Adrenal gland (tissue), 9 donors: ENCODE measurements at regions not wholly inside any gene's neighbourhood (a gene's known extent, or its start where the extent isn't known, plus 50 kb on each side); places are given as distances from the start of the nearest gene placed in this dataset.

Source experiments
- DNase-seq, 7 donors: peaks; one replicate each; pipeline ENCODE4 v3.0.0-alpha.2; 2019 to 2020
- H3K27ac ChIP-seq, 5 donors: fragments of 200-600 bp; sonication (generic) in 4 of 5; 1 replicate in 3 of 5; 2 replicates in 2 of 5; pipeline versions ENCODE4 v1.5.1 to v1.8.0; 2016 to 2020; ENCODE audit warnings: mild to moderate bottlenecking in 1 of 5
- H3K27me3 ChIP-seq: fragments of 200-600 bp; 2 replicates; pipeline ENCODE4 v1.8.0; 2021
- H3K36me3 ChIP-seq, 2 donors: fragments of 200-600 bp; replicated peaks in 1 of 2; 1 replicate in 1 of 2; 2 replicates in 1 of 2; pipeline versions ENCODE4 v1.5.1 to v1.8.0; 2018 to 2022
- H3K4me1 ChIP-seq, 2 donors: fragments of 200-600 bp; replicated peaks in 1 of 2; 1 replicate in 1 of 2; 2 replicates in 1 of 2; pipeline versions ENCODE4 v1.5.1 to v1.8.0; 2018 to 2021
- H3K4me3 ChIP-seq, 4 donors: fragments of 200-600 bp; sonication (generic) in 3 of 4; one replicate each; pipeline ENCODE4 v1.5.1; 2016 to 2018
- H3K9me3 ChIP-seq, 3 donors: fragments of 200-600 bp; sonication (generic) in 1 of 3; replicated peaks in 1 of 3; 1 replicate in 2 of 3; 2 replicates in 1 of 3; pipeline versions ENCODE4 v1.5.1 to v1.8.0; 2016 to 2021
- POLR2A ChIP-seq, 2 donors: fragments of 450-650 bp; IDR thresholded peaks; one replicate each; pipeline ENCODE4 v1.6.1; 2017; ENCODE audit warnings: antibody characterized with exemption in 2 of 2, mild to moderate bottlenecking in 2 of 2, moderate library complexity in 1 of 2
- WGBS, 4 donors: extraction: QIAGEN DNeasy Blood & Tissue Kit in 2 of 4; methylation state at CpG; one replicate each; pipeline versions ENCODE4 v1.1.5 to v1.1.7; 2013 to 2017; 5-methylcytosine and 5-hydroxymethylcytosine counted together
- intact Hi-C, 2 donors: fragments of 100-400 bp; cut with DNase I; formaldehyde crosslinking; loops; one replicate each; pipeline versions ENCODE4 v1.14.1 to v1.15.0; 2022 to 2023
- TF ChIP-seq, protein P1 (sequence below), 6 experiments: fragments of 450-650 bp in 4 of 6; fragments of 200-600 bp in 2 of 6; sonication (generic) in 1 of 6; IDR thresholded peaks; 1 replicate in 5 of 6; 2 replicates in 1 of 6; pipeline versions ENCODE4 v1.5.1 to v1.8.0; 2016 to 2021; ENCODE audit warnings: antibody characterized with exemption in 6 of 6, mild to moderate bottlenecking in 2 of 6, moderate library complexity in 1 of 6
- donor health status: healthy with polysubstance abuse.
- donor health status: Bipolar disorder and iron deficiency.
- donor health status: DM: yes; HTN: yes; CAD: no.
- donor health status: DM: no; HTN: no; CAD: no.
- donor health status: DM: no; HTN: no; CAD: no.

DNA sequence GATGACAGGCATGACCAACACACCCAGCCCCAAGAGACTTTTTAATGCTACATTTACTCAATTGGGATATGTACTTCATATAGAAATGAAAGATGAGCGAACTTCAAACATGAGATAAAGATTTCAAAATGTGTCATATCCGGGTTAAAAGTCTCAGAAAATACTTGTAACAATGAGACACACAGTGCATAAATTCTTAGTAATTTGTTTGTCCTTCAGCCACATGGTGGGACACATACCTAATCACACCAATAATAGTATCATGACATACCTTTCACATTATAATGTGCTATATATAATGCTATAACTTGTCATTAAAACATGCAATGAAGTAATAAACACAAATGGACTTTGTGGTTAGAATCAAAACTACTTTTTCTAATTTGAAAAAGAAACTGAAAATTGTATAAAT is 204.7 kb upstream of the RFX3 start:
- DNase-seq, result no peak
- no peak for TF ChIP-seq POLR2A (IDR thresholded peaks at IDR 0.05)
- TF ChIP-seq, protein P1, sequence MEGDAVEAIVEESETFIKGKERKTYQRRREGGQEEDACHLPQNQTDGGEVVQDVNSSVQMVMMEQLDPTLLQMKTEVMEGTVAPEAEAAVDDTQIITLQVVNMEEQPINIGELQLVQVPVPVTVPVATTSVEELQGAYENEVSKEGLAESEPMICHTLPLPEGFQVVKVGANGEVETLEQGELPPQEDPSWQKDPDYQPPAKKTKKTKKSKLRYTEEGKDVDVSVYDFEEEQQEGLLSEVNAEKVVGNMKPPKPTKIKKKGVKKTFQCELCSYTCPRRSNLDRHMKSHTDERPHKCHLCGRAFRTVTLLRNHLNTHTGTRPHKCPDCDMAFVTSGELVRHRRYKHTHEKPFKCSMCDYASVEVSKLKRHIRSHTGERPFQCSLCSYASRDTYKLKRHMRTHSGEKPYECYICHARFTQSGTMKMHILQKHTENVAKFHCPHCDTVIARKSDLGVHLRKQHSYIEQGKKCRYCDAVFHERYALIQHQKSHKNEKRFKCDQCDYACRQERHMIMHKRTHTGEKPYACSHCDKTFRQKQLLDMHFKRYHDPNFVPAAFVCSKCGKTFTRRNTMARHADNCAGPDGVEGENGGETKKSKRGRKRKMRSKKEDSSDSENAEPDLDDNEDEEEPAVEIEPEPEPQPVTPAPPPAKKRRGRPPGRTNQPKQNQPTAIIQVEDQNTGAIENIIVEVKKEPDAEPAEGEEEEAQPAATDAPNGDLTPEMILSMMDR (IDR thresholded peaks at IDR 0.05), result no peak
- H3K4me1 ChIP-seq, result peaks cover 0 to 11% of the 10 kb centered on the region in 2 donors
- WGBS, 4 donors, result 78 to 91% (median 86%) methylated on average over 2 of the region's 2 CpGs
- intact Hi-C loops, result loop anchor here in 1 of 2 donors (10.0 kb wide), 1 partner anchor 634 kb away; no protein-coding TSS in a partner anchor
- H3K9me3 ChIP-seq, result no peaks in the 10 kb centered on the region
- no peak overlapping the region for H3K27ac ChIP-seq
- no peak overlapping the region for H3K4me3 ChIP-seq
- H3K27me3 ChIP-seq, result no peaks in the 10 kb centered on the region
- no peaks in the 10 kb centered on the region for H3K36me3 ChIP-seq

DNA sequence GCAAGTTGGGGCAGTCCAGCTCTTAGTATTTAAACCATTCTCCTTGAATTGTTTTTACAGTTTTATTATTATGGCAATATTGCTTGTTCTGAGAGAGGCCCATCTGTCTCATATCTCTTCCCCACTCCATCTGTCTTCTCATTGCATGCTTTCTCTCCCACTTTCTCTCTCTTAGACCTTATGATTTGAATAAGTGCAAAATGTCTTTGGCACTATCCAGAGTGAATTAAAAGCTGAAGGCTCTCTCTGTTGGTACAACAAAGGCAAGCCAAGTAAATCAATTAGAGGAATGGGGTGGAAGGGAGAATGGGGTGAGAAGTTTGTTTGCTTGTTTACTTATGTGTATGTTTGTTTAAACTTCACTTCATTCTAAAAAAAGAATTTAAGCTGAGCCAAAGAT is 195.3 kb upstream of the RFX3 start:
- no peaks in the 10 kb centered on the region for H3K36me3 ChIP-seq

DNA sequence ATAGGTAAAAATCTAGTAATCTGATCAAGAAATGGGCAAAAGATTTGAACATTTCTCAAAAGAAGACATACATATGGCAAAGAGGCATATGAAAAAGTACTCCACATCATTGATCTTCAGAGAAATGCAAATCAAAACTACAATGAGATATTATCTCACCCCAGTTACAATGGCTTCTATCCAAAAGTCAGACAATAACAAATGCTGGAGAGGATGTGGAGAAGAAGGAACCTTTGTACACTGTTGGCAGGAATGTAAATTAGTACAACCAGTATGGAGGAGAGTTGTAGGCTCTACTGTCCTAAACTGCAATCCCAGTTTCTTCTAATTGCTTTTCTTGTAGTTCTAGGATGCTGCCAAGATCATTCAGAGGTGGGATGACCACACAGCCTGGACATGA is 193.5 kb upstream of the RFX3 start:
- Histone ChIP-seq H3K27me3 (no peaks in the 10 kb centered on the region), H3K4me1 (peaks cover 0 to 5% of the 10 kb centered on the region in 2 donors), H3K4me3 (no peak overlapping the region), H3K27ac (no peak overlapping the region), H3K36me3 (no peaks in the 10 kb centered on the region), H3K9me3 (no peaks in the 10 kb centered on the region)
- intact Hi-C loops, result no loop called here
- no peak for TF ChIP-seq POLR2A (IDR thresholded peaks at IDR 0.05)
- TF ChIP-seq, protein P1 (IDR thresholded peaks at IDR 0.05), result no peak
- DNase-seq, result no peak

More for the DNA sequence above, 195.3 kb upstream of the RFX3 start:
- no peaks in the 10 kb centered on the region for H3K4me1 ChIP-seq
- H3K27me3 ChIP-seq, result no peaks in the 10 kb centered on the region
- no peak for DNase-seq
- TF ChIP-seq POLR2A (IDR thresholded peaks at IDR 0.05), result no peak
- TF ChIP-seq, protein P1 (IDR thresholded peaks at IDR 0.05), result no peak
- H3K4me3 ChIP-seq, result no peak overlapping the region
- no peaks in the 10 kb centered on the region for H3K9me3 ChIP-seq
- no peak overlapping the region for H3K27ac ChIP-seq
- intact Hi-C loops, result no loop called here

DNA sequence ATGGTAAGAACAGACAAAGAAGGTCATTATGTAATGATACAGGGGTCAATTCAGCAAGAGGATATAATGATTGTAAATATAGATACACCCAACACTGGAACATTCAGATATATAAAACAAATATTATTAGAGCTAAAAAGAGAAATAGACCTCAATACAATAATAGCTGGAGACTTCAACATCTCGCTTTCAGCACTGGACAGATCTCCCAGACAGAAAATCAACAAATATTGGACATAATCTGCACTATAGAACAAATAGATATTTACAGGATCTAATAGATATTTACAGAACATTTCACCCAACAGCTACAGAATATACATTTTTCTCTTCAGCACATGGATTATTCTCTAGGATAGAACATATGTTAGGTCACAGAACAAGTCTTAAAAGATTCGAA is 190.6 kb upstream of the RFX3 start:
- Histone ChIP-seq H3K9me3 (no peaks in the 10 kb centered on the region), H3K4me1 (peaks cover 0 to 5% of the 10 kb centered on the region in 2 donors), H3K27ac (no peak overlapping the region), H3K27me3 (no peaks in the 10 kb centered on the region), H3K4me3 (no peak overlapping the region), H3K36me3 (no peaks in the 10 kb centered on the region)
- TF ChIP-seq, protein P1 (IDR thresholded peaks at IDR 0.05), result no peak
- TF ChIP-seq POLR2A (IDR thresholded peaks at IDR 0.05), result no peak
- 81 to 95% (median 88%) methylated on average over 2 of the region's 2 CpGs for WGBS, 4 donors
- intact Hi-C loops, result no loop called here
- no peak for DNase-seq
